ENCODE measurements at regions not wholly inside any gene's neighbourhood (a gene's known extent, or its start where the extent isn't known, plus 50 kb on each side); places are given as distances from the start of the nearest gene placed in this dataset.

GRCh38 chr21:27677546-27677945 lies 710.7 kb upstream of the ADAMTS5 start:
- CTCF ChIA-PET = no interaction called here
- no peaks in the 10 kb centered on the region for H3K4me1 Mint-ChIP-seq
- DNase-seq (ENCODE audit: low spot score) (no peak), ATAC-seq (no peak)
- peaks cover 9% of the 10 kb centered on the region for H3K9me3 Mint-ChIP-seq
- H3K27me3 Mint-ChIP-seq (ENCODE audit: low read depth) = no peaks in the 10 kb centered on the region
- no peak overlapping the region for H3K4me3 Mint-ChIP-seq
- TF ChIP-seq FOXP4 (CRISPR knock-in tag; IDR thresholded peaks at IDR 0.05) (no peak), ZBTB43 (CRISPR knock-in tag; IDR thresholded peaks at IDR 0.05) (no peak)
- TF ChIP-seq, protein P1, sequence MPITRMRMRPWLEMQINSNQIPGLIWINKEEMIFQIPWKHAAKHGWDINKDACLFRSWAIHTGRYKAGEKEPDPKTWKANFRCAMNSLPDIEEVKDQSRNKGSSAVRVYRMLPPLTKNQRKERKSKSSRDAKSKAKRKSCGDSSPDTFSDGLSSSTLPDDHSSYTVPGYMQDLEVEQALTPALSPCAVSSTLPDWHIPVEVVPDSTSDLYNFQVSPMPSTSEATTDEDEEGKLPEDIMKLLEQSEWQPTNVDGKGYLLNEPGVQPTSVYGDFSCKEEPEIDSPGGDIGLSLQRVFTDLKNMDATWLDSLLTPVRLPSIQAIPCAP (CRISPR knock-in tag; IDR thresholded peaks at IDR 0.05) = no peak
- TF ChIP-seq, protein P2, sequence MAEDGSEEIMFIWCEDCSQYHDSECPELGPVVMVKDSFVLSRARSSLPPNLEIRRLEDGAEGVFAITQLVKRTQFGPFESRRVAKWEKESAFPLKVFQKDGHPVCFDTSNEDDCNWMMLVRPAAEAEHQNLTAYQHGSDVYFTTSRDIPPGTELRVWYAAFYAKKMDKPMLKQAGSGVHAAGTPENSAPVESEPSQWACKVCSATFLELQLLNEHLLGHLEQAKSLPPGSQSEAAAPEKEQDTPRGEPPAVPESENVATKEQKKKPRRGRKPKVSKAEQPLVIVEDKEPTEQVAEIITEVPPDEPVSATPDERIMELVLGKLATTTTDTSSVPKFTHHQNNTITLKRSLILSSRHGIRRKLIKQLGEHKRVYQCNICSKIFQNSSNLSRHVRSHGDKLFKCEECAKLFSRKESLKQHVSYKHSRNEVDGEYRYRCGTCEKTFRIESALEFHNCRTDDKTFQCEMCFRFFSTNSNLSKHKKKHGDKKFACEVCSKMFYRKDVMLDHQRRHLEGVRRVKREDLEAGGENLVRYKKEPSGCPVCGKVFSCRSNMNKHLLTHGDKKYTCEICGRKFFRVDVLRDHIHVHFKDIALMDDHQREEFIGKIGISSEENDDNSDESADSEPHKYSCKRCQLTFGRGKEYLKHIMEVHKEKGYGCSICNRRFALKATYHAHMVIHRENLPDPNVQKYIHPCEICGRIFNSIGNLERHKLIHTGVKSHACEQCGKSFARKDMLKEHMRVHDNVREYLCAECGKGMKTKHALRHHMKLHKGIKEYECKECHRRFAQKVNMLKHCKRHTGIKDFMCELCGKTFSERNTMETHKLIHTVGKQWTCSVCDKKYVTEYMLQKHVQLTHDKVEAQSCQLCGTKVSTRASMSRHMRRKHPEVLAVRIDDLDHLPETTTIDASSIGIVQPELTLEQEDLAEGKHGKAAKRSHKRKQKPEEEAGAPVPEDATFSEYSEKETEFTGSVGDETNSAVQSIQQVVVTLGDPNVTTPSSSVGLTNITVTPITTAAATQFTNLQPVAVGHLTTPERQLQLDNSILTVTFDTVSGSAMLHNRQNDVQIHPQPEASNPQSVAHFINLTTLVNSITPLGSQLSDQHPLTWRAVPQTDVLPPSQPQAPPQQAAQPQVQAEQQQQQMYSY (CRISPR knock-in tag; IDR thresholded peaks at IDR 0.05) = no peak
- POLR2A ChIA-PET = no interaction called here
- H3K27ac Mint-ChIP-seq = no peak overlapping the region
- 0 out of 2 replicates have a peak, but pooled peaks cover 2% of the 10 kb centered on the region for H3K36me3 Mint-ChIP-seq

DNA sequence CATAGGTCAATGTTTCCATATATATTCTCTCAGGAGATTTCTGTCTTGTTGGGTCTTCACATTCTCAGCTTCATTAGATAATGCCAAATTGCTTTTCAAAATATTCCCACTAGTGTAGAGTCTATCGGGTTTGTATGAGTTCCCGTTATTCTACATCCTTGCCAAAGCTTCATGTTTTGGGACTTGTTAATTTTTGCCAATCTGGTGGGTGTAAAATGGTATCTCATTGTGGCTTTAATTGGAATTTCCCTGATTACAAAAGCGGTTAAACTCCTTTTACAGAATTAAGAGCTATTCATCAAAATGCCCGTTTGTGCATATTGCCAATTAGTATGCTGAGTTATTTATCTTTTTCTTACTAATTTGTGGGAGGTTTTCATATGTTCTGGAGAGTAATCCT lies 708.4 kb upstream of the ADAMTS5 start:
- ChIA-PET POLR2A (no interaction called here), CTCF (interaction anchor here (0.7 kb wide), 1 partner anchor 14 kb away, joined by 3 read pairs; no protein-coding TSS in a partner anchor)
- no peaks in the 10 kb centered on the region for H3K27me3 Mint-ChIP-seq (ENCODE audit: low read depth)
- no peak for ATAC-seq
- no peak for DNase-seq (ENCODE audit: low spot score)
- H3K4me1 Mint-ChIP-seq = no peaks in the 10 kb centered on the region
- peaks cover 9% of the 10 kb centered on the region for H3K9me3 Mint-ChIP-seq
- TF ChIP-seq ZNF396 (CRISPR knock-in tag; IDR thresholded peaks at IDR 0.05; ENCODE audit: borderline replicate concordance) (no peak), STAT6 (CRISPR knock-in tag; conservative IDR thresholded peaks at IDR 0.05; ENCODE audit: low read depth) (no peak), EMX1 (CRISPR knock-in tag; IDR thresholded peaks at IDR 0.05) (no peak), PRRX2 (CRISPR knock-in tag; IDR thresholded peaks at IDR 0.05) (no peak), SMAD4 (CRISPR knock-in tag; IDR thresholded peaks at IDR 0.05) (no peak), NR1H2 (CRISPR knock-in tag; IDR thresholded peaks at IDR 0.05) (no peak)
- H3K36me3 Mint-ChIP-seq = 0 out of 2 replicates have a peak, but pooled peaks cover 2% of the 10 kb centered on the region
- H3K4me3 Mint-ChIP-seq = no peak overlapping the region
- H3K27ac Mint-ChIP-seq = no peak overlapping the region

GRCh38 chr21:27674041-27674615 lies 707.2 kb upstream of the ADAMTS5 start:
- no peak for ATAC-seq
- Mint-ChIP-seq H3K4me1 (no peaks in the 10 kb centered on the region), H3K27me3 (ENCODE audit: low read depth) (no peaks in the 10 kb centered on the region), H3K4me3 (no peak overlapping the region), H3K36me3 (no peaks in the 10 kb centered on the region), H3K27ac (no peak overlapping the region), H3K9me3 (peaks cover 3% of the 10 kb centered on the region; the same call in 1 of the 2 replicates)
- DNase-seq (ENCODE audit: low spot score) = no peak
- POLR2A ChIA-PET = no interaction called here
- CTCF ChIA-PET = no interaction called here
- no peak for TF ChIP-seq ZNF396 (CRISPR knock-in tag; IDR thresholded peaks at IDR 0.05; ENCODE audit: borderline replicate concordance)
- no peak for TF ChIP-seq MLX (CRISPR knock-in tag; IDR thresholded peaks at IDR 0.05)
- no peak for TF ChIP-seq ARID4B (CRISPR knock-in tag; IDR thresholded peaks at IDR 0.05; ENCODE audit: borderline replicate concordance)
- no peak for TF ChIP-seq ZNF121 (CRISPR knock-in tag; IDR thresholded peaks at IDR 0.05)
- TF ChIP-seq ZBTB43 (CRISPR knock-in tag; IDR thresholded peaks at IDR 0.05) = no peak
